Cardiac muscle cell (in vitro differentiated cells and primary cell): ENCODE measurements at regions not wholly inside any gene's neighbourhood (a gene's known extent, or its start where the extent isn't known, plus 50 kb on each side); places are given as distances from the start of the nearest gene placed in this dataset.

Experiments used
- DNase-seq, 2 donors: peaks; one replicate each; pipeline versions ENCODE4 v3.0.0 to v3.0.0-alpha.2; 2010 to 2017; ENCODE audit warnings: low read depth in 1 of 2, low spot score in 1 of 2
- H3K27ac ChIP-seq: fragments of 200-600 bp; sonication (generic); 2 replicates; pipeline ENCODE4 v1.5.1; 2016
- H3K27me3 ChIP-seq: fragments of 200-600 bp; sonication (generic); 2 replicates; pipeline ENCODE4 v1.6.0; 2016; ENCODE audit warnings: control low read depth
- H3K36me3 ChIP-seq: fragments of 200-600 bp; sonication (generic); 2 replicates; pipeline ENCODE4 v1.5.1; 2016; ENCODE audit warnings: control low read depth
- H3K4me1 ChIP-seq: fragments of 200-600 bp; sonication (generic); 2 replicates; pipeline ENCODE4 v1.8.1; 2017; ENCODE audit warnings: low read depth, mild to moderate bottlenecking, mixed run types
- H3K4me3 ChIP-seq: fragments of 200-600 bp; sonication (generic); 2 replicates; pipeline ENCODE4 v1.5.1; 2016; ENCODE audit warnings: mild to moderate bottlenecking
- H3K9me3 ChIP-seq: fragments of 200-600 bp; sonication (generic); 2 replicates; pipeline ENCODE4 v1.5.1; 2017; ENCODE audit warnings: low read depth, mild to moderate bottlenecking, control low read depth
- TF ChIP-seq, protein P1 (sequence below): IDR thresholded peaks from 2 replicates; pipeline ENCODE4 v1.5.1; 2012; ENCODE audit warnings: low read depth, mild to moderate bottlenecking, low read length

DNA sequence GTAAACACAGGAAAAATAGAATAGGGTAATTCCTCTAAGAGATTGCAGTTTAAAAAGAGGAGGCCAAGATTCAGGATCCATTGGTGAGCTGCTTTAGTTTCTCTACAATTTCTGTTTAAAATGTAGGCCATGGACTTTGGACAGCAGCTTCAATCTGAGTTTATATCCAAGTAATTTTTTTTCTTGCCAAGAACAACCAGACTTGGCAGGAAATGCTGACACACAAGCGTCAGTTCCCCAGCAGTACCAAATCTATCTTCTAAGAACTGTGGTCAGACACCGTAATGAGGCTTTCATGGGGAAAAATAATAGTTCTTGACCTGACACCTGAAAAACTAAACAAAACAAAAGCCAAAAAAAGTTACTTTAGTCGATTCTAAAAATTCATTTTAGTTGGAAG lies 528.8 kb downstream of the CSNK1G3 start:
- Histone ChIP-seq H3K9me3 (no peaks in the 10 kb centered on the region), H3K4me3 (no peak overlapping the region), H3K36me3 (no peaks in the 10 kb centered on the region), H3K4me1 (no peaks in the 10 kb centered on the region), H3K27me3 (no peaks in the 10 kb centered on the region), H3K27ac (no peak overlapping the region)
- peak in 1 of 2 donors; percentile 77 for DNase-seq
- TF ChIP-seq, protein P1, sequence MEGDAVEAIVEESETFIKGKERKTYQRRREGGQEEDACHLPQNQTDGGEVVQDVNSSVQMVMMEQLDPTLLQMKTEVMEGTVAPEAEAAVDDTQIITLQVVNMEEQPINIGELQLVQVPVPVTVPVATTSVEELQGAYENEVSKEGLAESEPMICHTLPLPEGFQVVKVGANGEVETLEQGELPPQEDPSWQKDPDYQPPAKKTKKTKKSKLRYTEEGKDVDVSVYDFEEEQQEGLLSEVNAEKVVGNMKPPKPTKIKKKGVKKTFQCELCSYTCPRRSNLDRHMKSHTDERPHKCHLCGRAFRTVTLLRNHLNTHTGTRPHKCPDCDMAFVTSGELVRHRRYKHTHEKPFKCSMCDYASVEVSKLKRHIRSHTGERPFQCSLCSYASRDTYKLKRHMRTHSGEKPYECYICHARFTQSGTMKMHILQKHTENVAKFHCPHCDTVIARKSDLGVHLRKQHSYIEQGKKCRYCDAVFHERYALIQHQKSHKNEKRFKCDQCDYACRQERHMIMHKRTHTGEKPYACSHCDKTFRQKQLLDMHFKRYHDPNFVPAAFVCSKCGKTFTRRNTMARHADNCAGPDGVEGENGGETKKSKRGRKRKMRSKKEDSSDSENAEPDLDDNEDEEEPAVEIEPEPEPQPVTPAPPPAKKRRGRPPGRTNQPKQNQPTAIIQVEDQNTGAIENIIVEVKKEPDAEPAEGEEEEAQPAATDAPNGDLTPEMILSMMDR = no peak

DNA sequence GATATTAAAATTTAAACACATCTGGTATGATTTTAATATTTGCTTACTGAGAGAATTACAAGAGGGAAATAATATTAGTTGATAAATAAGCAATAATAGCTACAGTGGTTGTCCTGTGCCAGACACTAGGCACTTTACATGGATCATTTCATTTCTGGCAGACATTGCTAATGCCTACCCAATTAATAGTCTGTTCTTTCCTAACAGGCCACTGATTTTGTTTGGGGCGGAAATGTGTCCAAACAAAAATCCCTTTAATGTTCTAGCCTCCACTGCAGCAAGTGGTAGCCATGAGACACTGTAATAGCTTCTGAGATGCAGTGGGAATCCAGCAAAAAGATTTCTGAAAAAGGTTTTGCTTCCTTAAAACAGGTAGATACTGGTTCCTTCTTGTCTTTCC lies 527.4 kb downstream of the CSNK1G3 start:
- Histone ChIP-seq H3K4me3 (no peak overlapping the region), H3K36me3 (no peaks in the 10 kb centered on the region), H3K27ac (no peak overlapping the region), H3K27me3 (no peaks in the 10 kb centered on the region), H3K9me3 (no peaks in the 10 kb centered on the region), H3K4me1 (no peaks in the 10 kb centered on the region)
- TF ChIP-seq, protein P1 = no peak
- DNase-seq = no peak

DNA sequence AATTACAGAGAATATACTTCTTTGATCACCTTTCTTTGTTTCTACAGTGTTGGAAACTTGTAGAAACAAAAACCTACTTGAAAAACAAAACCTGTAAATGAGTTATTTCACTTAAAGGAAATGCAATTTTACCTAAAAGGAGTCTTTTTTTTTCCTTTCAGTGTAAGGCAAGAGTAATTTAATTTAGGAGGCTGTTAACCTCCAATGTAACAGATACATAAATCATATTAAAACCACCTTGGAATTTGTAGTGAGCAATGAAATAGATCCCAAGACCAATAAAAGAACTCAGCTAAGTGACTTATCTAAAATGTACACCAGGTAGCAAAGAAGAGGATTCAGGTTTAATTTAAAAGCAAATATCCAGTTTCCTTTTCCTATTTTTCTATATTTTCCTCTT lies 524.8 kb downstream of the CSNK1G3 start:
- H3K27me3 ChIP-seq = no peaks in the 10 kb centered on the region
- H3K4me3 ChIP-seq = no peak overlapping the region
- TF ChIP-seq, protein P1 = no peak
- DNase-seq = no peak
- H3K36me3 ChIP-seq = no peaks in the 10 kb centered on the region
- H3K9me3 ChIP-seq = no peaks in the 10 kb centered on the region
- H3K4me1 ChIP-seq = no peaks in the 10 kb centered on the region
- no peak overlapping the region for H3K27ac ChIP-seq

DNA sequence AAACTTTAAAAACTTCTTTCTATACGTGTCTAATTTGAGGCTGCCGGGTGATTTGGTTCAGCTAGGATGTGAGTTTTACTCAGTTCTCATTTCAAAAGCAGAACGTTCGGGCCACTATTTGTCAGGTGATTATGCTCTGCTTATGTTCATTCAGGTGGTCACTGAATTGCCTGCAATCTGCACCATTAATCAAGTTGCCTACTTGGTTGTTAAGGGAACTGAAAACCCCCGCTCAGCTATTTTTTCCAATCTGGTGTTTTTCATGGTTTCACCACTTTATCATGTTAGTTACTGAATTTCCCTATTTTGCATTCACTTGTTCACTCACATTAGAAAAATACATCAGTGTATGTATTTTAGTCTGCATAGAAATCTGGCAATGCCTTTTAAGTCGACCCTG lies 523.0 kb downstream of the CSNK1G3 start:
- Histone ChIP-seq H3K4me3 (no peak overlapping the region), H3K27me3 (no peaks in the 10 kb centered on the region), H3K27ac (no peak overlapping the region), H3K9me3 (no peaks in the 10 kb centered on the region), H3K36me3 (no peaks in the 10 kb centered on the region), H3K4me1 (no peaks in the 10 kb centered on the region)
- DNase-seq = no peak
- TF ChIP-seq, protein P1 = no peak

DNA sequence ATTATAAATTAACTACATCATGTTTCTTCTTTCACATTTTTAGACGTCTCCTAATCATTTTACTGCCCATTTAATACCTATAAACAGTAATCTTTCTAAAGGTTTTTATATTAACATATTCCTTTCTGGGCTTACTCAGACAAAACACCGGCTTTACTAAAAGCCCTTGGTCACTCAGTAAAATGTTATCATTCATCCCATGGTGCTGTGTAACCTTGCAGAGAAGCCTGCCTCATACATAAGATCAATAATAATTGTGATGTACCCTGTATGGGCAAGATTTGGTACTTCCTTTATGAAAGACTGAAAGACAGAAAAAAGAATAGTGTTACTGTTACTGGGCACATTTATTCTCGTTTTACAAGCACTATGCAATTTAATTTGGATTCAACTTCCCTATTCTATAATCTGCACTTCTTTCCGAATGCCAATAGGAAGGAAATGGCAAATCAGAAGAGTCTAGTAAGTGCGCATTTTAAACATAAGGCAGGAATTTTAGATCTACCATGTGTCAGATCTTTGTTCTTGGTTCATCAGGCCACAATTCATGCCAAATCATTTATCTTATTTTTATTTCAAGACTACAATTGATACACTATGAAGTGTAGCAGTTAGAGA lies 522.2 kb downstream of the CSNK1G3 start:
- no peak overlapping the region for H3K27ac ChIP-seq
- DNase-seq = no peak

More for the DNA sequence above, 522.2 kb downstream of the CSNK1G3 start:
- Histone ChIP-seq H3K9me3 (no peaks in the 10 kb centered on the region), H3K36me3 (no peaks in the 10 kb centered on the region), H3K4me1 (no peaks in the 10 kb centered on the region), H3K4me3 (no peak overlapping the region), H3K27me3 (no peaks in the 10 kb centered on the region)
- TF ChIP-seq, protein P1 = no peak
